ENCODE measurements at regions not wholly inside any gene's neighbourhood (a gene's known extent, or its start where the extent isn't known, plus 50 kb on each side); places are given as distances from the start of the nearest gene placed in this dataset.

DNA sequence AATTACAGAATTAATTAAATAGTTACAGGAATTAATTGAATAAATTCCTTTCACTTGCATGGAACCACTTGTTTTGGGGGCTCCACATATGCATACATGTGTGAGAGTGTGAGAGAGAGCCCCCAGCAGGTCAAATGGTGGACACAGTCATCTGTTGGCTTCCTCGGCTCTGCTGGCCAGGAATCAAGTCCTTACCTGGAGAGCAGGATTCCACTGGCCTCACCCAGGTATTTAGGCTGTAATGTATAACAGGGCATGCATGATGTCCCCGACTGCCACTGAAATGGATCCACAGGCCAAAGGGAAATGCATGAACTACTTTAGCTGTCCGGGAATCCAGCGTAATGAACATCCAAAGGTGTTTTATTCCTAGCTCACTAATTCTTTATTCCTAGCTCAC is 139.7 kb upstream of the SMAD3 start:
- TF ChIP-seq, protein P1, sequence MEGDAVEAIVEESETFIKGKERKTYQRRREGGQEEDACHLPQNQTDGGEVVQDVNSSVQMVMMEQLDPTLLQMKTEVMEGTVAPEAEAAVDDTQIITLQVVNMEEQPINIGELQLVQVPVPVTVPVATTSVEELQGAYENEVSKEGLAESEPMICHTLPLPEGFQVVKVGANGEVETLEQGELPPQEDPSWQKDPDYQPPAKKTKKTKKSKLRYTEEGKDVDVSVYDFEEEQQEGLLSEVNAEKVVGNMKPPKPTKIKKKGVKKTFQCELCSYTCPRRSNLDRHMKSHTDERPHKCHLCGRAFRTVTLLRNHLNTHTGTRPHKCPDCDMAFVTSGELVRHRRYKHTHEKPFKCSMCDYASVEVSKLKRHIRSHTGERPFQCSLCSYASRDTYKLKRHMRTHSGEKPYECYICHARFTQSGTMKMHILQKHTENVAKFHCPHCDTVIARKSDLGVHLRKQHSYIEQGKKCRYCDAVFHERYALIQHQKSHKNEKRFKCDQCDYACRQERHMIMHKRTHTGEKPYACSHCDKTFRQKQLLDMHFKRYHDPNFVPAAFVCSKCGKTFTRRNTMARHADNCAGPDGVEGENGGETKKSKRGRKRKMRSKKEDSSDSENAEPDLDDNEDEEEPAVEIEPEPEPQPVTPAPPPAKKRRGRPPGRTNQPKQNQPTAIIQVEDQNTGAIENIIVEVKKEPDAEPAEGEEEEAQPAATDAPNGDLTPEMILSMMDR (IDR thresholded peaks at IDR 0.05): no peak
- TF ChIP-seq EP300 (IDR thresholded peaks at IDR 0.05): no peak
- TF ChIP-seq POLR2A (IDR thresholded peaks at IDR 0.05): no peak
- no peak for TF ChIP-seq POLR2AphosphoS5 (IDR thresholded peaks at IDR 0.05)
